IPS-11a (cell line): ENCODE measurements at regions not wholly inside any gene's neighbourhood (a gene's known extent, or its start where the extent isn't known, plus 50 kb on each side); places are given as distances from the start of the nearest gene placed in this dataset.
"Not testable (repeated sequence)": the region's sequence is repeated elsewhere in the genome, so short reads cannot be mapped to it uniquely, and the experiment has no call there.

Experiments used
- H3K4me3 ChIP-seq: one replicate; pipeline ENCODE4 v1.5.1; 2013; ENCODE audit warnings: low read depth, low read length, control low read depth

GRCh38 chr21:35624901-35625300, 435.4 kb downstream of the SETD4 start:
- no peak overlapping the region for H3K4me3 ChIP-seq

GRCh38 chr21:35622612-35623011, 437.7 kb downstream of the SETD4 start:
- H3K4me3 ChIP-seq, result no peak overlapping the region

GRCh38 chr21:35619184-35619583, 441.1 kb downstream of the SETD4 start:
- no peak overlapping the region for H3K4me3 ChIP-seq

- H3K4me3 ChIP-seq, result no peak overlapping the region
These were observed 442.8 kb downstream of the SETD4 start for GRCh38 chr21:35617491-35617890.

- no peak overlapping the region for H3K4me3 ChIP-seq
These were observed 444.2 kb downstream of the SETD4 start for GRCh38 chr21:35616090-35616489.

GRCh38 chr21:35615325-35615724, 445.0 kb downstream of the SETD4 start:
- H3K4me3 ChIP-seq, result no peak overlapping the region

GRCh38 chr21:35614396-35614921, 445.9 kb downstream of the SETD4 start:
- no peak overlapping the region for H3K4me3 ChIP-seq

GRCh38 chr21:35611708-35612132, 448.6 kb downstream of the SETD4 start:
- H3K4me3 ChIP-seq, result no peak overlapping the region

GRCh38 chr21:35609263-35609662, 451.1 kb downstream of the SETD4 start:
- H3K4me3 ChIP-seq, result no peak overlapping the region

GRCh38 chr21:35607406-35607805, 452.9 kb downstream of the SETD4 start:
- H3K4me3 ChIP-seq, result no peak overlapping the region

GRCh38 chr21:35606578-35606977, 453.7 kb downstream of the SETD4 start:
- H3K4me3 ChIP-seq, result no peak overlapping the region

GRCh38 chr21:35606146-35606545, 454.2 kb downstream of the SETD4 start:
- no peak overlapping the region for H3K4me3 ChIP-seq

GRCh38 chr21:35603494-35603893, 456.8 kb downstream of the SETD4 start:
- no peak overlapping the region for H3K4me3 ChIP-seq

- H3K4me3 ChIP-seq, result no peak overlapping the region
These were observed 457.4 kb downstream of the SETD4 start for GRCh38 chr21:35602811-35603362.

- no peak overlapping the region for H3K4me3 ChIP-seq
These were observed 459.1 kb downstream of the SETD4 start for GRCh38 chr21:35601211-35601610.

- H3K4me3 ChIP-seq, result no peak overlapping the region
These were observed 461.2 kb downstream of the SETD4 start for GRCh38 chr21:35599164-35599563.

GRCh38 chr21:35597750-35598339, 462.5 kb downstream of the SETD4 start:
- no peak overlapping the region for H3K4me3 ChIP-seq

GRCh38 chr21:35594905-35595304, 465.4 kb downstream of the SETD4 start:
- H3K4me3 ChIP-seq, result no peak overlapping the region

- no peak overlapping the region for H3K4me3 ChIP-seq
These were observed 467.3 kb downstream of the SETD4 start for GRCh38 chr21:35593000-35593502.

- H3K4me3 ChIP-seq, result not testable (repeated sequence)
These were observed 470.0 kb downstream of the SETD4 start for GRCh38 chr21:35590284-35590683.

GRCh38 chr21:35587841-35588380, 472.4 kb downstream of the SETD4 start:
- H3K4me3 ChIP-seq, result no peak overlapping the region

GRCh38 chr21:35586305-35586704, 474.0 kb downstream of the SETD4 start:
- no peak overlapping the region for H3K4me3 ChIP-seq
